Keratinocyte (primary cell): ENCODE measurements at regions not wholly inside any gene's neighbourhood (a gene's known extent, or its start where the extent isn't known, plus 50 kb on each side); places are given as distances from the start of the nearest gene placed in this dataset.

Source experiments
- DNase-seq: peaks from one replicate; pipeline ENCODE4 v3.0.0-alpha.2; 2011; ENCODE audit warnings: low read depth, missing footprints, low spot score
- FAIRE-seq: peaks from 2 replicates; lab custom pipeline; 2011; peaks lifted over from hg19 to GRCh38; lab: Jason Lieb, UNC
- H2AFZ ChIP-seq: 2 replicates; pipeline ENCODE4 v1.6.0; 2012; ENCODE audit warnings: low read length, control low read depth, inconsistent platforms; ENCODE audit not compliant: control insufficient read depth
- H3K27ac ChIP-seq: 2 replicates; pipeline ENCODE4 v1.5.1; 2011; ENCODE audit warnings: low read length; ENCODE audit not compliant: control insufficient read depth, insufficient read depth
- H3K27me3 ChIP-seq: 3 replicates; pipeline ENCODE4 v1.6.0; 2011; ENCODE audit warnings: low read length; ENCODE audit not compliant: control insufficient read depth, insufficient read depth; ENCODE audit errors: extremely low read depth
- H3K36me3 ChIP-seq, 2 experiments: 2 replicates in 1 of 2; 3 replicates in 1 of 2; pipeline ENCODE4 v1.5.1; 2011; ENCODE audit warnings: low read length in 2 of 2, mild to moderate bottlenecking in 1 of 2; ENCODE audit not compliant: control insufficient read depth in 2 of 2, insufficient read depth in 2 of 2; ENCODE audit errors: extremely low read depth in 1 of 2
- H3K4me1 ChIP-seq: 3 replicates; pipeline ENCODE4 v1.5.1; 2011; ENCODE audit warnings: low read length; ENCODE audit not compliant: control insufficient read depth, insufficient read depth; ENCODE audit errors: extremely low read depth
- H3K4me2 ChIP-seq: 3 replicates; pipeline ENCODE4 v1.6.0; 2011; ENCODE audit warnings: low read depth, low read length; ENCODE audit not compliant: control insufficient read depth, insufficient read depth; ENCODE audit errors: extremely low read depth
- H3K4me3 ChIP-seq, 3 experiments: fragments of 200-600 bp in 1 of 3; sonication (generic) in 1 of 3; 2 replicates in 2 of 3; 3 replicates in 1 of 3; pipeline ENCODE4 v1.5.1; 2011 to 2016; ENCODE audit warnings: low read length in 3 of 3, mild to moderate bottlenecking in 3 of 3, control low read depth in 2 of 3, inconsistent platforms in 1 of 3, low read depth in 1 of 3, mixed read lengths in 1 of 3, mixed run types in 1 of 3, moderate library complexity in 1 of 3; ENCODE audit not compliant: control insufficient read depth in 2 of 3, insufficient read depth in 2 of 3; ENCODE audit errors: extremely low read depth in 1 of 3
- H3K79me2 ChIP-seq: 2 replicates; pipeline ENCODE4 v1.6.0; 2012; ENCODE audit warnings: low read length; ENCODE audit not compliant: control insufficient read depth, insufficient read depth
- H3K9ac ChIP-seq: 3 replicates; pipeline ENCODE4 v1.6.0; 2011; ENCODE audit warnings: low read length; ENCODE audit not compliant: control insufficient read depth, insufficient read depth; ENCODE audit errors: extremely low read depth
- H3K9me1 ChIP-seq: 3 replicates; pipeline ENCODE4 v1.6.0; 2011; ENCODE audit warnings: low read length; ENCODE audit not compliant: control insufficient read depth, insufficient read depth; ENCODE audit errors: extremely low read depth
- H3K9me3 ChIP-seq: 2 replicates; pipeline ENCODE4 v1.5.1; 2012; ENCODE audit warnings: low read depth, low read length; ENCODE audit not compliant: control insufficient read depth
- H4K20me1 ChIP-seq: 3 replicates; pipeline ENCODE4 v1.6.0; 2011; ENCODE audit warnings: low read length; ENCODE audit not compliant: control insufficient read depth, insufficient read depth; ENCODE audit errors: extremely low read depth
- EZH2 ChIP-seq: IDR thresholded peaks from one replicate; pipeline ENCODE4 v1.6.1; 2012; ENCODE audit warnings: inconsistent platforms, mild to moderate bottlenecking, low read length, moderate library complexity
- dilution Hi-C: fragments of 300-500 bp; cut with MboI; formaldehyde crosslinking; loops from one replicate; pipeline ENCODE4 v1.7.0; 2020; ENCODE audit warnings: low sequenced_read_pairs; ENCODE audit not compliant: extremely low pct_ligation_motif_present
- TF ChIP-seq, protein P1 (sequence below), 3 experiments: IDR thresholded peaks in 1 of 3; conservative IDR thresholded peaks in 1 of 3; optimal IDR thresholded peaks in 1 of 3; 2 replicates in 2 of 3; 3 replicates in 1 of 3; pipeline versions ENCODE3 to v1.5.1; 2011; ENCODE audit warnings: low read length in 3 of 3, mild to moderate bottlenecking in 3 of 3, moderate library complexity in 2 of 3, control low read depth in 1 of 3, inconsistent platforms in 1 of 3; ENCODE audit not compliant: insufficient read depth in 2 of 3; ENCODE audit errors: extremely low read depth in 1 of 3

DNA sequence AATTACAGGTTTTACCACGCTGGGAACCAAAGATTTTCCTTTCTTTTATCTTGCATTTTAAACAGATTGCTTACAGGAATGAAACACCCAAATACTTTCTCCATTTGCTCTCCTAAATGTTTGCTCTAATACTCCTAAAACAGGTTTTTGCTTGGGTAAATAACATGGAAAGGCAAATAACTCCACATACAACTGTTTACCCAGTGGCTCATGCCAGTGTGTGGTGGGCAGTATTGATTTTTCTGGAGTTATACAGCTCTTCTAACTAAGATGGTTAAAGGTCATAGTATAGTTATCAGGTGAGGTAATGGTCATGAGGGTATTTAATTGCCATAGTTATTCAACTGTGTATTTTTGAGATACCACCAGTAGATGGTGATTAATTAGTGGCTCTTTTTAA, 61.2 kb upstream of the RAB27B start:
- no peaks in the 10 kb centered on the region for H3K79me2 ChIP-seq
- TF ChIP-seq EZH2 = no peak
- TF ChIP-seq, protein P1, sequence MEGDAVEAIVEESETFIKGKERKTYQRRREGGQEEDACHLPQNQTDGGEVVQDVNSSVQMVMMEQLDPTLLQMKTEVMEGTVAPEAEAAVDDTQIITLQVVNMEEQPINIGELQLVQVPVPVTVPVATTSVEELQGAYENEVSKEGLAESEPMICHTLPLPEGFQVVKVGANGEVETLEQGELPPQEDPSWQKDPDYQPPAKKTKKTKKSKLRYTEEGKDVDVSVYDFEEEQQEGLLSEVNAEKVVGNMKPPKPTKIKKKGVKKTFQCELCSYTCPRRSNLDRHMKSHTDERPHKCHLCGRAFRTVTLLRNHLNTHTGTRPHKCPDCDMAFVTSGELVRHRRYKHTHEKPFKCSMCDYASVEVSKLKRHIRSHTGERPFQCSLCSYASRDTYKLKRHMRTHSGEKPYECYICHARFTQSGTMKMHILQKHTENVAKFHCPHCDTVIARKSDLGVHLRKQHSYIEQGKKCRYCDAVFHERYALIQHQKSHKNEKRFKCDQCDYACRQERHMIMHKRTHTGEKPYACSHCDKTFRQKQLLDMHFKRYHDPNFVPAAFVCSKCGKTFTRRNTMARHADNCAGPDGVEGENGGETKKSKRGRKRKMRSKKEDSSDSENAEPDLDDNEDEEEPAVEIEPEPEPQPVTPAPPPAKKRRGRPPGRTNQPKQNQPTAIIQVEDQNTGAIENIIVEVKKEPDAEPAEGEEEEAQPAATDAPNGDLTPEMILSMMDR (optimal IDR thresholded peaks at IDR 0.05 in 1 of 3, IDR thresholded peaks at IDR 0.05 in 1 of 3, conservative IDR thresholded peaks at IDR 0.05 in 1 of 3; ENCODE audit: extremely low read depth in 1 of 3, insufficient read depth in 2 of 3, low read length in 3 of 3) = no peak
- H3K4me3 ChIP-seq = no peak overlapping the region
- H4K20me1 ChIP-seq = no peaks in the 10 kb centered on the region
- no peaks in the 10 kb centered on the region for H3K9me1 ChIP-seq
- H3K36me3 ChIP-seq = no peaks in the 10 kb centered on the region
- H3K9me3 ChIP-seq = no peaks in the 10 kb centered on the region
- DNase-seq (no peak), FAIRE-seq (no peak)
- no peak overlapping the region for H2AFZ ChIP-seq
- no peaks in the 10 kb centered on the region for H3K4me1 ChIP-seq
- no peak overlapping the region for H3K9ac ChIP-seq
- H3K27ac ChIP-seq = no peak overlapping the region
- H3K4me2 ChIP-seq = no peak overlapping the region
- no peaks in the 10 kb centered on the region for H3K27me3 ChIP-seq
- dilution Hi-C loops = no loop called here

DNA sequence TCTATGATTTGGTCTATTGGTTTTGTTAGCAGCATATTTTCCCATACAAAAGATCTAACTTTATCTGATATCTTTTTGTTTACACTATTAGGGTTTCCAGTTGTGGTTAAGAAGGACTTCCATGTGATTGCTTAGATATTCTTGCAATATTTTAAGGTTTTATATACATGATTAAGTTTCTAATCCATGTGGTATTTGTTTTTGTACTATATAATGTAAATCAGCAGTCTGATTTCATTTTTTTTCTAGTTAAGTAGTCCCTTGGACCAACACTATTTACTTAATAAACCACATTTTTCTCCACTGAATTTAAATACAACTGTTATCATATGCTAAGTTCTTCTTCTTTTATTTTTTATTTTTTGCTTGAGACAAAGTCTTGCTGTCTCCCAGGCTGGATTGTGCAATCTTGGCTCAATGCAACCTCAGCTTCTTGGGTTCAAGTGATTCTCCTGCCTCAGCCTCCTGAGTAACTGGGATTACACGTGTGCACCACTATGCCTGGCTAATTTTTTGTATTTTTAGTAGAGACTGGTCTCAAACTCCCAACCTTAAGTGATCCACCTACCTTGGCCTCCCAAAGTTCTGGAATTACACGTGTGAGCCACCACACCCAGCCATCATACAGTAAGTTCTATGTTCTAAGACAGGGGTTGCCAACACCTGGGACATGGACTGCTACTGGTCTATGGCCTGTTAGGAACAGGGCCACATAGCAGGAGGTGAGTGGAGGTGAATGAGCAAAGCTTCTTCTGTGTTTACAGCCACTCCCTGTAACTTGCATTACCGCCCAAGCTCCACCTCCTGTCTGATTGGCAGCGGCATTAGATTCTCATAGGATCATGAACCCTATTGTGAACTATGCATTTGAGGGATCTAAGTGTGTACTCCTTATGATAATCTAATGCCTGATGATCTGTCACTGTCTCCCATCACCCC, 58.5 kb upstream of the RAB27B start:
- no peak for DNase-seq
- Histone ChIP-seq H3K4me1 (peaks cover 3% of the 10 kb centered on the region), H3K36me3 (no peaks in the 10 kb centered on the region), H3K9me1 (peaks cover 1% of the 10 kb centered on the region), H3K27me3 (no peaks in the 10 kb centered on the region), H3K9ac (no peak overlapping the region), H3K27ac (no peak overlapping the region), H2AFZ (no peak overlapping the region), H3K79me2 (no peaks in the 10 kb centered on the region), H3K9me3 (no peaks in the 10 kb centered on the region), H3K4me3 (no peak overlapping the region), H3K4me2 (no peak overlapping the region), H4K20me1 (no peaks in the 10 kb centered on the region)
- dilution Hi-C loops = no loop called here
- no peak for FAIRE-seq
- TF ChIP-seq, protein P1 (optimal IDR thresholded peaks at IDR 0.05 in 1 of 3, IDR thresholded peaks at IDR 0.05 in 1 of 3, conservative IDR thresholded peaks at IDR 0.05 in 1 of 3; ENCODE audit: extremely low read depth in 1 of 3, insufficient read depth in 2 of 3, low read length in 3 of 3) = no peak
- no peak for TF ChIP-seq EZH2
